ENCODE measurements at regions not wholly inside any gene's neighbourhood (a gene's known extent, or its start where the extent isn't known, plus 50 kb on each side); places are given as distances from the start of the nearest gene placed in this dataset.

DNA sequence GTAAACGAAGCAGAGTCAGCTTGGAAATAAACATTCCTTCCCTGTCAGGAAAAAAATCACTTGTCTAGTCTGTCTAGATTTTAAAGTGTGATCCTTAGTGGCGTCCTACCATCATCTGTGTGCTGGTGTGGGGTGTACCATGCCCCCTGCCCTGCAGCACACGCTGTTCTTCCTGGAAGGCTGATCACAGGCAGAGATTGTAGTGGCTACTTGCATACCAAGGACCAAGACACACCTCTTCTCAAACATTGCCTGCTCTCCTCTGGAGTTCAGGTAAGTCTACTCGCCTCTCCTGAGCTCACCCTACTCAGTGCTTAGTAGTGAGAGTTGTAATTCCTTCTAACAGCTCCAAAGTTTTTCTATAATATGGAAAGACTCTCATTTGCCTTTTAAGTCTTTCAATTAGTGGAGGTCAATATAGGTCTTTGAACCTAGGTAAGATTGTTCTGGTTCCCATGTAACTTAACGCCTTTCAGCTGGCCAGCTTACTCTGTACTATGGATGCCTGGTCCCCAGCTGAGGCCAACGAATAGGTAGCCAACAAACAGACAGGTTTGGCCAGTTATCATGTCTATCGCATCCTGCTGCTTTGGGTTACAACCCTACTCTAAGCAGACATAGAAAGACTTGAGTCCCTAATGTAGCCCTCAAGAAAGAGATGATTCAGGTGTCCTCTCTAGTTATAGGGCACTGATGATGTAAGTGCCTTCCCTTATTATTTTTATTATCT, 55.4 kb downstream of the XCL1 start:
- no peak for DNase-seq (ENCODE audit: low read depth)

DNA sequence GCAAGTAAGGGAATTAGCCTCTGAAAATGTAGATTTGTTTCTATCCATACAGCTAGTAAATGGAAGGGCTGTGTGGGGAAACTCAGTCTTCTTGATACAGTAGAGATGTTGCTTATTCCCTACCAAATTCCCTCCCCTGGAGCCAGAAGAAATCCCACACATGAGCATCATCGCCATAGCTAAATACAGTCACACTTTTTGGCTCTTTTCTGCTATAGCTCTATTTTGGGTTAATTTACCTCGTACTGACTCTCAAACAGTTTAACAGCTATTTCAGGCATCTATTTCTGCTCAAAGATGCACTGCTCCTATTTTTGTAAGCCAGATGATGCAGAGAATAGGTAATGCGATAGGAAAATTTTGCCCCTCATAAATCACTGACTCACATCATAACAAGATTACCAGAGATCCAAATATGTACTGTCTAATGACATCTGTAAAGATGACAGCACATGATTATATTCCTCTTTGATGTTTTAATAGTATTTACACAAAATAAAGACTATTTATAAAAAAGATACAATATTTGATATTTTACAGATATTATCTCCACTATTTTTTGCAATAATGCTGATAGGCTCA, 58.6 kb downstream of the XCL1 start:
- DNase-seq (ENCODE audit: low read depth), result no peak

DNA sequence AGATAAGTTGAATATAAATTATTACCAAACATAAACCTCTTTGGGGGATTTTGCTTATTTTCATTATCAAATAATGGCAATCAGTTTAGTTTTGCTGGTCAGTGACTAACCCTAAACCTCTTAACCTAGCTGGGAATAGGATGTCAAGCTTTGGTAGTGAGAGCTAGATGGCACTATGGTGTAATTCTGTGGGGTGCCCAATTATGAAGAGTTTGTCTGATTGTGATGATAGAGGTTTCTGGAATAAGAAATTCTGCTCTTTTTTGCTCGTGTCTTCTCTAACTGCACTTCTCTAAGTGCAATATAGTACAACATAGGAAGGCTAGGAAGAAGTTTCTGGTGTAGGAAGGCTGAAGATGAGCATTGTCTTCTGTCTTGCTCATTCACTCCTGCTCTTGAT, 59.8 kb downstream of the XCL1 start:
- DNase-seq (ENCODE audit: low read depth), result no peak

DNA sequence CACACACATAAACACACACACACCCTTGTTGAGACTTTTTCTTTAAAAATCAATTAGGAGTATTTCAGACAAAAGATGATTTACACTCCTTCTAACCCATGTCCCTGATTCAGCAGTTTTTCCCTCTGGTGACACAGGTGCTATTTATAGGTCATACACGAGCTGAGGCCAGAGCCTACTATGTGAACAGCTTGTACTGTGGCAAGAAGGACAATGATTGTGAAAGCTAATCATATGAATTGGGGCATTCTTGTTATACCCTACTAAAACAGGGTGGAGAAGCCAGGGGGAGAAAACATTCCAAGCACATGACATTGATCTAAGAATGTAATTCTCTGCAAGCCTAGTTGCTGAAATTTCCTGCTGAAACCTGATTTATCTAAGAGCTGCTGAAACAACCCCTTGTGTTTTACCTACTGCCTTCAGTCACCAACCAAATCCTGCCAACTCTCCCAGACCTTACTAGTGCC, 60.3 kb downstream of the XCL1 start:
- DNase-seq (ENCODE audit: low read depth), result no peak

DNA sequence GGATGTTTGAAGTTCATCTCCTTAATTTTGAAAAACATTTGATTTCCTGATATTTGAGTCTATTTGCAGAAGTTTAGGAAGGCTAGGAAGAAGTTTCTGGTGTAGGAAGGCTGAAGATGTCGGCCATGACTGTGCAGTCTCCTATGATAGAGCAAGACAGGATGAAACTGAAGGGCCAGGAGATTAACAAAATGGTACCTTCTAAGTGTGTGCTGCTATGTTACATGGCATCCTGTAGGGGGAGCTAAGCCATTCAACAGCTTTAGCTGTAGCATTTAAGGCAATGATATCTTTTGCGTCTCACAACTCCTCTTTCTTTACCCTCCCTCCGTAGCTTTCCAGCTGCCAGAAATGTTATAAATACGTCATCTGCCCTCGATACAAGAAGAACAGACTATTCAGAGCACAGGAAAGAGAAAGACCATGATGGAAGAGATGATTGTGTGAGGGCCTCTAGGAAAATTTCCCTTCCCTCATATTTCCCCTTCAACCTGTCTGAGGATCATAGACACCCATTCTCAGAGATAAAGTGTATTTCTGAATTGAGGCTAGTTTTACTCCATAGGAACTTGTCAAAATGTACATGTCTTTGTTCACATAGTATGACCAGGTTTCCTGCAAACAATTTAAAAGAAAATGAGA, 61.1 kb downstream of the XCL1 start:
- no peak for DNase-seq (ENCODE audit: low read depth)

DNA sequence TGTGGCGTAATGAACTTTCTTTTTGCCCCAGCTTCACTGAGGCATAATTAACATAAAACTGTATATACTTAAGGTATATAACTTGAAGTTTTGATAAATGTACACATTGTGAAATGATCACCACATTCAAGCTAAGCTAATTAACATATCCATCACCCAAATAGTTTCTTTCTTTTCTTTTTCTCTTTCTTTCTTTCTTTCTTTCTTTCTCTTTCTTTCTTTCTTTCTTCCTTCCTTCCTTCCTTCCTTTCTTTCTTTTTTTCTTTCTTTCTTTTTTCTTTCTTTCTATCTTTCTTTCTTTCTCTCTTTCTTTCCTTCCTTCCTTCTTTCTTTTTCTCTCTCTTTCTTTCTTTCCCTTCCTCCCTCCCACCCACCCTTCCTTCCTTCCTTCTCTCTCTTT, 62.5 kb downstream of the XCL1 start:
- no peak for DNase-seq (ENCODE audit: low read depth)

DNA sequence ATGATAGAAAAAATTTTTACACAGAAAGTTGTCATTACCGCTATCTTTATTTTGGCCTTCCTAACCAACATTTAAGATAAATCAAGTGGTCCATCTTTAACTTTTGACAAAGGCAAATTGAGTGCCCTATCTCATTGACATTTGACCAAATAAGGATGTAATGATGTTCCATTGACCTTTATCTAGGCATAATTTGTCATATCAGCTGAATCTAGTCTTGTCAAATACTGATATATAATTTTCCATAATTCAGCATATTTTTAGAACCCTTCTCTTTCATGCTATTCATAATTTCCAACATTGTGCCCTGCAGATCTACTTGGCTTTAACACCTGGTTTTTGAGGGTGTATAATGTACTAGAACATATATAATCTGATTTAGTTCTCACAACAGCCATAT, 63.8 kb downstream of the XCL1 start:
- no peak for DNase-seq (ENCODE audit: low read depth)

DNA sequence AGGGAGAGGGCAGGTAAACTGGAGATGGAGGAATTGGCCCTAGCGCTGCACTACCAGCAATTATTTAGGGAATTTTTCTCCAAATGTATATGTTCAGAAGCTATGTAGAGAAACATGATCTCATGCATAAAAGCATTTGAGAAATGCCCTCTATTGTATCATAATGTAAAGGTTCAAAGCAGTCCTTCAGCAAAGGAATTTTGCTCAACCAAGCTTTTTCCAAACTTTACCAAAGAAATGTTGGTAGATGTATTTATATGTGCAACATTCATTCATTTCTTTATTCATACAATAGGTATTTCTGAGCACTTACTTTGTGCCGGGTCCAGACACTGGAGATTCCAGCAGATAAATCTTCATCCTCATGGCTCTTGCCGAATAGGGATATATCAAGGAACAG, 64.4 kb downstream of the XCL1 start:
- no peak for DNase-seq (ENCODE audit: low read depth)

DNA sequence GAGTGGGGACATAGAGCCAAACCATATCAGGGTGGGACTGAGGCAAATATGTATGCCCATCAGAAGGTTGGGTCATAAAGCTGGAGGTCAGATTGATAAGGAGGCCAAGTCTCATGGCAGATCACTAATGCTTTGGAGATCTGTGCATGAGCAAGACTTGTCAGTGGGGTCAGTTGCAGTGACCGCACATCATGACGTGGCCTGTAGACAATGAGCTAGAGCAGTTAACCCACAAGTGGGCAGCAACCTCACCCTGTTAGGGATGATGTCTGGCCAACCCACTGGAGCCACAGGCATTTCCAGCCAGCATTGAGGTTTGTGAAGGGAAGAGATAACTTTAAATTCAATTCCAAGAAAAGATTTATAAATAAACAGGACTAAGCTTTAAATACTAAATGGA, 66.7 kb downstream of the XCL1 start:
- peak; percentile 62 for DNase-seq (ENCODE audit: low read depth)

All from non-pigmented ciliary epithelial cell (primary cell).